ENCODE measurements at regions not wholly inside any gene's neighbourhood (a gene's known extent, or its start where the extent isn't known, plus 50 kb on each side); places are given as distances from the start of the nearest gene placed in this dataset.

DNA sequence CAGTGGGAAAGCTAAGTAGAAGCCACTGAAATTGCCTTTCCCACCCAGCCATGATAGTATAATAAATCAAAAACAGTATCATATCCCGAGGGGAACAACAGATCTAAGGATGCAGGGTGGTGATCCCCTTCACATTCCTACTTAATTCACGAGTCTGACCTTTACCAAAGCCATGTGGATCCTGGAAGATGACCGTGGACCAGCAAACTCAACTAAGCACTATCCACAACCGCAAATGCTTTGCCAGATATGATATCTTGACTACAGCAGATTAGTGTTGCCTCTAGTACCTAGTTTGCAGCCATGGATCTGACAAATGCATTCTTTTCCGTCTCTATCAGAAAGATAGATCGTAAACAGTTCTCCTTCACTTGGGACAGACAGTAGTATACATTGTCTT is 67.3 kb upstream of the IL6 start:
- TF ChIP-seq, protein P1, sequence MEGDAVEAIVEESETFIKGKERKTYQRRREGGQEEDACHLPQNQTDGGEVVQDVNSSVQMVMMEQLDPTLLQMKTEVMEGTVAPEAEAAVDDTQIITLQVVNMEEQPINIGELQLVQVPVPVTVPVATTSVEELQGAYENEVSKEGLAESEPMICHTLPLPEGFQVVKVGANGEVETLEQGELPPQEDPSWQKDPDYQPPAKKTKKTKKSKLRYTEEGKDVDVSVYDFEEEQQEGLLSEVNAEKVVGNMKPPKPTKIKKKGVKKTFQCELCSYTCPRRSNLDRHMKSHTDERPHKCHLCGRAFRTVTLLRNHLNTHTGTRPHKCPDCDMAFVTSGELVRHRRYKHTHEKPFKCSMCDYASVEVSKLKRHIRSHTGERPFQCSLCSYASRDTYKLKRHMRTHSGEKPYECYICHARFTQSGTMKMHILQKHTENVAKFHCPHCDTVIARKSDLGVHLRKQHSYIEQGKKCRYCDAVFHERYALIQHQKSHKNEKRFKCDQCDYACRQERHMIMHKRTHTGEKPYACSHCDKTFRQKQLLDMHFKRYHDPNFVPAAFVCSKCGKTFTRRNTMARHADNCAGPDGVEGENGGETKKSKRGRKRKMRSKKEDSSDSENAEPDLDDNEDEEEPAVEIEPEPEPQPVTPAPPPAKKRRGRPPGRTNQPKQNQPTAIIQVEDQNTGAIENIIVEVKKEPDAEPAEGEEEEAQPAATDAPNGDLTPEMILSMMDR (IDR thresholded peaks at IDR 0.05): no peak
- no peak for TF ChIP-seq ZFX (IDR thresholded peaks at IDR 0.05; ENCODE audit: borderline replicate concordance)
- H3K27ac ChIP-seq: no peak overlapping the region

DNA sequence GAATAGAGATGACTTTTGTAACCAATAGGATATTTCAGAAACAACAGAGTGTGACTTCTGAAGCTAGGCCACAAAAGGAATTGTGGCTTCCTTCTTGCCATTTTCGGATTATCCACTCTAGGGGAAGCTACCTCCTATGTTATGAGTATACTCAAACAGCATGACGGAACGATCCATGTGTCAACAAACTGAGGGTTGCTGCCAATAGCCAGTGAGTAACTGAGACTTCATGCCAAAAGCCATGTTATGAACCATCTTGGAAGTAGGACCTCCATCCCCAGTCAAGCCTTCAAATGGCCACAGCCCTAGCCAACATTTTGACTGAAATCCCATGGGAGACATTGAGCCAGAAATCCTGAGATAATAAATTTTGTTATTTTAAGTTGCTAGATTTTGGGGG is 69.0 kb upstream of the IL6 start:
- H3K27ac ChIP-seq: no peak overlapping the region
- TF ChIP-seq, protein P1 (IDR thresholded peaks at IDR 0.05): no peak
- no peak for TF ChIP-seq ZFX (IDR thresholded peaks at IDR 0.05; ENCODE audit: borderline replicate concordance)

DNA sequence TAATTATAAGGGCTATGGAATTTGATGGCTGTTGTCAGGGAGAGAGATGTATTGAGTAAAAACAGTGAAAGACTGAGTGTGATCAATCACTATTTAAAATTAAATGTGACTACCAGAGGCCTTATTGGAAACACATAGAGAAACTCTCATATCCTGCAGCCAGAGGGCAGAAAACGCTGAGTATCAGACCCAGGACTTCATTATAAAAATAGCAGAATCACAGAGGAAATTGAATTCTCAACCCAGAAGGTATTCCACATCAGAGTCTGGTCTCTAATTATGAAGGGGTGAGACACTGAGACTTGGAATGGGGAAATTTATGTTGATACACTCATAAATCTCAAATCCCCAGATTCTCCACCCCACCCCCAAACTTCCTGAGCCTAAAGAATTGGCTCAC is 69.5 kb upstream of the IL6 start:
- H3K27ac ChIP-seq: no peak overlapping the region
- TF ChIP-seq, protein P1 (IDR thresholded peaks at IDR 0.05): no peak
- no peak for TF ChIP-seq ZFX (IDR thresholded peaks at IDR 0.05; ENCODE audit: borderline replicate concordance)

DNA sequence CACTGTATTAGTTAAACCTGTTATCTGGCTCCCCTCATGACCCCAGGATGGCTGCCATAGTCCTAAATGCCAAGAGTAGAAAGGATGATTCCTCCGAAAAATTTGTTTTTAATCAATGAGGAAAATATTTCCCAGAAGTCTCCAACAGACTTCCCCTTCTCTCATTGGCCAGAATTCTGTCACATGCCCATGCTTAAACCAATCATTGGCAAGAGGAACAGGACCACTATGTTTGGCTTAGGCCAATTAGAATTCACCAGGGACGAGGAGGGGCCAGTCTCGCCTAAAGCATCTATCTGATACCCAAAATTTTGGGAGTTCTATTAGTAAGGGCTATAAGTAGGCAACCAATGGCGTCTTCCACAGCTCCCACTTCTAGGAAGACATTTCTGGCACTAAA is 71.2 kb upstream of the IL6 start:
- H3K27ac ChIP-seq: no peak overlapping the region
- no peak for TF ChIP-seq ZFX (IDR thresholded peaks at IDR 0.05; ENCODE audit: borderline replicate concordance)
- TF ChIP-seq, protein P1 (IDR thresholded peaks at IDR 0.05): no peak

DNA sequence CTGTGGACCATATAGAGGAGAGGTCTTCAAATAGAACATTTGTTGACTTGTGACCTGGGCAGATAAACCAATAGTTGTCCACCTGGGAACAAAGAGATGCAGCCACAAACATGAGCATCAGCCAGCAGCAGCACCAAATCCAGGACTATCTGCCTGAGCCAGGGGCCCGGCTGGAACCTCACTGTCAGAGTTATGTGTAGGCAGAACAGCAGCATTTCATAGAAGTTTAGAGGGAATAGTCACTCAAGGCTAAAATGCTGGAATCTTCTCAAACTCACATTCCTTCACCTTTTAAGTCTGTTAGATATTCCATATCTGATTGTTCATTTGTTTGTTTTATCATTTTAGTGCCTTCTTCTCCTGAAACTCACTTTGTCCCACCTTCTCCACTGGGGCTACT is 72.2 kb upstream of the IL6 start:
- H3K27ac ChIP-seq: no peak overlapping the region
- TF ChIP-seq, protein P1 (IDR thresholded peaks at IDR 0.05): no peak
- TF ChIP-seq ZFX (IDR thresholded peaks at IDR 0.05; ENCODE audit: borderline replicate concordance): no peak

DNA sequence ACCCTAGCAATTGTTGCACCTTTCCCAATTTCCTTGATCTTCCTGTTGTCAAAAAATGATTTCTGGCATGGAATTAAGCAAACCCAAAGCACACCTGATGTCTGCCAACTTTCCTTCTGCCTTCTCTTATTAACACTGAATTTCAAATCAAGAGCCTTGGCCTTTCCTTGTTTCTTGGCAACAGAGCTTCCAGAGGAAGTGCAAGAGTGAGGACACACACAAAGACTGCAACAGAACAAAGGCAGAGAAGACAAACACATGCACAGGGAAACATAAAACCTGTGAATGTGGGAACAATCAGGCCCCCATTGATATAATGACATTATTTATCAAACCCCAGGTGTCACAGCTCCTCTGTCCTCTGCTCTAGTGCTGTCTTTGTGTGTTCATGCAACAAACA is 73.0 kb upstream of the IL6 start:
- TF ChIP-seq, protein P1 (IDR thresholded peaks at IDR 0.05): no peak
- TF ChIP-seq ZFX (IDR thresholded peaks at IDR 0.05; ENCODE audit: borderline replicate concordance): no peak
- no peak overlapping the region for H3K27ac ChIP-seq

DNA sequence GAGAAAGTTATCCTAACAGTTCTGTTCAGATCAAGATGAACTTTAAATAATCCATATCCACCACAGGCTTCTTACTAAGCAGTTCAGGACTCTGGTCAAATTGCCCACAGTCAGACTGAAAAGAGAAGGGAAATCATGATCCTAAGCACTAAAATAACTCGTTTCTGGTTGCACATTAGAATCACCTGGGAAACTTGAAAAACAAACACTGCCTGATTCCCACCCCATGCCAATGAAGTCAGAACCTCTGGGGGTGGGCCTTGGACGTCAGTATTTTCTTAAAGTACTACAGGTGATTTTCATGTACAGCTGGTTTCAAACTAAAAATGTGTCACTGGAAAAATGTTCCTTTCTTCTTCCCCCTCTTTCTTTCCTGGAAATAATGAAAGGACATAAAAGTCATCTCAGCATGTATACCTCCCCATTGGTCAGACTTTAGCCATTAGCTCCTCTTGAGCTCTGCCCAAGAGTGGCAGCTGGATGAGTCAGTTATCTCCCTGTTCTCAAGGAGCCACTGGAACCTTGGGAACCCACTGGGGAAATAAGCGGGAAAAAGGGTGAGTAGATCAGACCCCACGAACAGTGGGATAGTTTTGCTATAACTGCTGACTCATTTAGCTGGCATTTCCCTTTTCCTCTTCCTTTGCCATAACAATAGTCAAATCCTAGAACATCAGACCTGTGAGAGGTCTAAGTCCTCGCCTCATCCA is 75.3 kb upstream of the IL6 start:
- H3K27ac ChIP-seq: no peak overlapping the region
- TF ChIP-seq, protein P1 (IDR thresholded peaks at IDR 0.05): no peak
- no peak for TF ChIP-seq ZFX (IDR thresholded peaks at IDR 0.05; ENCODE audit: borderline replicate concordance)
